ENCODE measurements at regions not wholly inside any gene's neighbourhood (a gene's known extent, or its start where the extent isn't known, plus 50 kb on each side); places are given as distances from the start of the nearest gene placed in this dataset.

DNA sequence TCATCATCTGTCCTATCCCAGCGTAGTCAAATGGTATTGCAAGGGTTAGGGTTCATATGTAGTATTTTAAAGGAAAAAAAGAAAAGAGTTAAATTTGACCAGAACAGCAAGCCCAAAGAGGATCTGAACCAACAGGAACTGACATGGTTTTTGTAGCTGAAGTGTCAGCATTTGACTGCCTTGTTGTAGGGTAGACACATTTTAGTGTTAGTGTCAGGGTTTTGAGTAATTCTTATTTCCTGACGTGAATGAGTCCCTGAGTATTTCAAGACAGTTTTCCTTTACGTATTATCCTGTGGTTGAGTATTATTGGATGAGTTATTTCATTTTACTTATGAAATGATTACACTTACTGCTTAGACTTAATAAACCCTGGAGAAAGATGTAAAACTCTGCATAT lies 173.3 kb upstream of the ZEB2 start:
- no peak overlapping the region for H4K91ac ChIP-seq (ENCODE audit: low read length)

DNA sequence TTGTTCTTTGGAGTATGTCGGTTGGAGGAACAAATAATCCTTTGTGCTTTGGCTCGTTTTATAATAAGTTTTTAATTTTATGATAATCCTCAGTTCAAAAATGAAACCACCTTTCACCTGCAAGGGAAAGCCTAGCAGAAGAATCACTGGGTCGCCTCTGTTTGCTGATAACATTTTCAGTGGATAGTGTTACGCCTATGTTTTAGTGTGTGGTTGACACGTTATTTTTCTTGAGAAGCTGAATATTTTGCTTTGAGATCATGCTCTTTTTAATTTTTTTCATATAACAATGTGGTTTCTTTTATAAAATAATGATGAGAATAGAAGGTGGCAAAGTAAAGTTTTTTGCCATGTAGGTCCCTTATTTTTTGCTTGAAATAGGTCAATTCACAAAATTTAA lies 172.7 kb upstream of the ZEB2 start:
- DNase-seq: no peak
- Histone ChIP-seq H3K23ac (ENCODE audit: low read length in 2 of 2) (no peak overlapping the region), H3K4me1 (ENCODE audit: control insufficient read depth, insufficient read depth, low read depth, low read length) (no peaks in the 10 kb centered on the region), H3K27ac (ENCODE audit: low read length, poor library complexity, severe bottlenecking) (no peak overlapping the region), H3K27me3 (ENCODE audit: control insufficient read depth in 1 of 2, insufficient read depth in 1 of 2, low read length in 2 of 2) (no peaks in the 10 kb centered on the region), H2AFZ (ENCODE audit: low read depth, low read length) (no peak overlapping the region), H3K18ac (ENCODE audit: low read depth in 1 of 2, low read length in 2 of 2) (no peak overlapping the region), H4K8ac (ENCODE audit: low read length) (no peak overlapping the region), H2BK5ac (ENCODE audit: low read depth, low read length, poor library complexity, severe bottlenecking) (no peak overlapping the region), H2BK15ac (ENCODE audit: low read depth, poor library complexity, severe bottlenecking) (no peak overlapping the region), H2BK12ac (ENCODE audit: low read length in 2 of 2) (no peak overlapping the region), H3K79me1 (replicated peaks; ENCODE audit: low read length, poor library complexity, severe bottlenecking) (no peaks in the 10 kb centered on the region), H3K4ac (ENCODE audit: low read depth in 1 of 2, low read length in 2 of 2) (no peak overlapping the region), H3K4me3 (ENCODE audit: insufficient read depth in 1 of 2, low read depth in 1 of 2, low read length in 2 of 2) (no peak overlapping the region), H3K9ac (ENCODE audit: low read length) (no peak overlapping the region), H3K14ac (ENCODE audit: low read length in 2 of 2) (no peak overlapping the region), H4K91ac (ENCODE audit: low read length) (no peak overlapping the region), H3K36me3 (ENCODE audit: control insufficient read depth in 1 of 2, insufficient read depth in 2 of 2, low read depth in 1 of 2, low read length in 2 of 2) (no peaks in the 10 kb centered on the region), H3K4me2 (ENCODE audit: low read length, poor library complexity, severe bottlenecking) (no peak overlapping the region), H2BK120ac (ENCODE audit: low read depth, low read length) (no peak overlapping the region), H3K9me3 (ENCODE audit: control insufficient read depth, low read length) (no peaks in the 10 kb centered on the region), H2AK5ac (ENCODE audit: low read length, severe bottlenecking) (no peak overlapping the region)
- 93% methylated on average over 2 of the region's 5 CpGs for WGBS

More for the DNA sequence above, 173.3 kb upstream of the ZEB2 start:
- Histone ChIP-seq H2BK5ac (ENCODE audit: low read depth, low read length, poor library complexity, severe bottlenecking) (no peak overlapping the region), H4K8ac (ENCODE audit: low read length) (no peak overlapping the region), H3K9me3 (ENCODE audit: control insufficient read depth, low read length) (no peaks in the 10 kb centered on the region), H3K27me3 (ENCODE audit: control insufficient read depth in 1 of 2, insufficient read depth in 1 of 2, low read length in 2 of 2) (no peaks in the 10 kb centered on the region), H3K4me2 (ENCODE audit: low read length, poor library complexity, severe bottlenecking) (no peak overlapping the region), H3K27ac (ENCODE audit: low read length, poor library complexity, severe bottlenecking) (no peak overlapping the region), H3K18ac (ENCODE audit: low read depth in 1 of 2, low read length in 2 of 2) (no peak overlapping the region), H2BK120ac (ENCODE audit: low read depth, low read length) (no peak overlapping the region), H3K36me3 (ENCODE audit: control insufficient read depth in 1 of 2, insufficient read depth in 2 of 2, low read depth in 1 of 2, low read length in 2 of 2) (no peaks in the 10 kb centered on the region), H3K4me1 (ENCODE audit: control insufficient read depth, insufficient read depth, low read depth, low read length) (no peaks in the 10 kb centered on the region), H2AK5ac (ENCODE audit: low read length, severe bottlenecking) (no peak overlapping the region), H2BK15ac (ENCODE audit: low read depth, poor library complexity, severe bottlenecking) (no peak overlapping the region), H2AFZ (ENCODE audit: low read depth, low read length) (no peak overlapping the region), H3K14ac (ENCODE audit: low read length in 2 of 2) (no peak overlapping the region), H3K4ac (ENCODE audit: low read depth in 1 of 2, low read length in 2 of 2) (no peak overlapping the region), H2BK12ac (ENCODE audit: low read length in 2 of 2) (no peak overlapping the region), H3K9ac (ENCODE audit: low read length) (no peak overlapping the region), H3K4me3 (ENCODE audit: insufficient read depth in 1 of 2, low read depth in 1 of 2, low read length in 2 of 2) (no peak overlapping the region), H3K23ac (ENCODE audit: low read length in 2 of 2) (no peak overlapping the region), H3K79me1 (replicated peaks; ENCODE audit: low read length, poor library complexity, severe bottlenecking) (no peaks in the 10 kb centered on the region)
- DNase-seq: no peak
- 77% methylated on average over 2 of the region's 3 CpGs for WGBS

DNA sequence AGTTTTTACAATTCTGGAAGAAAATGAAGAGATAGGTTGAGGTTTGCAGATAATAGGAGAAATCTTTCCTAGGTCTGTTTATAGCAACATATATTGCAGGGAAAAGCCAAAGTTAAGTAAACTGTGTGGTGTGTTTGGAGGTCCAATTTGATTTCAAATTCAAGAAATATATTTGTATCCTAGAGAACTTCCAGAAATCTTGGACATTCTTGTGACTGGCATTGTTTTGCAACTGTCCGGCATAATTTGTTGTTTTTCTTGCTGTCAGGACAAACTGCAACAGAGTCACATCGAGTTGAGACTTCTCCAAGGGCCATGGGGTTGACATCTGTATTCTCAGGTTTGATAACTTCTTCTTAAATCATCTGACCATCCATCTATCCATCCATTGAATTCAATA lies 170.9 kb upstream of the ZEB2 start:
- no peak overlapping the region for H2BK15ac ChIP-seq (ENCODE audit: low read depth, poor library complexity, severe bottlenecking)
- H3K79me1 ChIP-seq (replicated peaks; ENCODE audit: low read length, poor library complexity, severe bottlenecking): no peaks in the 10 kb centered on the region
- no peak overlapping the region for H3K9ac ChIP-seq (ENCODE audit: low read length)
- no peak overlapping the region for H3K4ac ChIP-seq (ENCODE audit: low read depth in 1 of 2, low read length in 2 of 2)
- H4K91ac ChIP-seq (ENCODE audit: low read length): no peak overlapping the region
- H3K14ac ChIP-seq (ENCODE audit: low read length in 2 of 2): no peak overlapping the region
- H3K4me2 ChIP-seq (ENCODE audit: low read length, poor library complexity, severe bottlenecking): no peak overlapping the region
- H3K27me3 ChIP-seq (ENCODE audit: control insufficient read depth in 1 of 2, insufficient read depth in 1 of 2, low read length in 2 of 2): no peaks in the 10 kb centered on the region
- H2AK5ac ChIP-seq (ENCODE audit: low read length, severe bottlenecking): no peak overlapping the region
- H2BK120ac ChIP-seq (ENCODE audit: low read depth, low read length): no peak overlapping the region
- H3K4me3 ChIP-seq (ENCODE audit: insufficient read depth in 1 of 2, low read depth in 1 of 2, low read length in 2 of 2): no peak overlapping the region
- H4K8ac ChIP-seq (ENCODE audit: low read length): no peak overlapping the region
- 96% methylated on average over 2 of the region's 2 CpGs for WGBS
- H3K9me3 ChIP-seq (ENCODE audit: control insufficient read depth, low read length): no peaks in the 10 kb centered on the region
- no peak overlapping the region for H2BK12ac ChIP-seq (ENCODE audit: low read length in 2 of 2)
- no peak for DNase-seq
- no peak overlapping the region for H3K23ac ChIP-seq (ENCODE audit: low read length in 2 of 2)
- no peak overlapping the region for H2BK5ac ChIP-seq (ENCODE audit: low read depth, low read length, poor library complexity, severe bottlenecking)
- H2AFZ ChIP-seq (ENCODE audit: low read depth, low read length): no peak overlapping the region
- no peaks in the 10 kb centered on the region for H3K36me3 ChIP-seq (ENCODE audit: control insufficient read depth in 1 of 2, insufficient read depth in 2 of 2, low read depth in 1 of 2, low read length in 2 of 2)
- no peaks in the 10 kb centered on the region for H3K4me1 ChIP-seq (ENCODE audit: control insufficient read depth, insufficient read depth, low read depth, low read length)
- no peak overlapping the region for H3K18ac ChIP-seq (ENCODE audit: low read depth in 1 of 2, low read length in 2 of 2)
- no peak overlapping the region for H3K27ac ChIP-seq (ENCODE audit: low read length, poor library complexity, severe bottlenecking)

DNA sequence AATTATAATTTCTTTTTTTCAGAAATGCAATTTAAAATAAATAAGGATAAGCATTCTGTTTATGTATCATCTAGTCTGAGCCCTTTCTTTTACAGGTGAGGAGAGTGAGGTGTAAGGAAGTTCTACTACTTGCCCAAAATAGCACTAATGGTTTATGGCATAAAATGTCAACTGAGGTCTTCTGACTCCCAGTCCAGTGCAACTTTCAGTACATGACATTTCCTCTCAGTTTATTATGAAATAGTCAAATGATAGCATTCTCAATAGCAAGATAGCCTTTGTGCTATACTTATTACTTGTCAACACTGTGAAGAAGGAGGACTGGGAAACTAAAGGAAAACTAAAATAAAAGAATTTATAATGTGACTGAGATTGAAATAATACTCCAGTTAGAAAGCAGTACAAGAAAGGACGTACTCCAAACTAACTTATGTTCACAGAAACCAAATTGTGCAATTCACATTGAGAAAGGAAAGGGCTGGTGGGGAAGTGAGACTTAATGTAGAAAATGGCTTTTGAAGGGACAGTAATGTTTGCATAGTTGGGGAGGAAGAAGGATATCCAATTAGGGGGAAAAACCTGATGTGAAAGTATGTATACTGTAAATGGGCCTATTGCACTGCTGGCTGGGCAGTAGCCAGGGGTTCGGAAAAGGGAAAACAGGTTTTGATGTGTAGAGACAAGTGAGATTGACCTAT lies 166.7 kb upstream of the ZEB2 start:
- Histone ChIP-seq H2AK5ac (ENCODE audit: low read length, severe bottlenecking) (no peak overlapping the region), H2BK5ac (ENCODE audit: low read depth, low read length, poor library complexity, severe bottlenecking) (no peak overlapping the region), H4K91ac (ENCODE audit: low read length) (no peak overlapping the region), H3K23ac (ENCODE audit: low read length in 2 of 2) (no peak overlapping the region), H3K9me3 (ENCODE audit: control insufficient read depth, low read length) (no peaks in the 10 kb centered on the region), H3K4ac (ENCODE audit: low read depth in 1 of 2, low read length in 2 of 2) (no peak overlapping the region), H3K27ac (ENCODE audit: low read length, poor library complexity, severe bottlenecking) (no peak overlapping the region), H3K9ac (ENCODE audit: low read length) (no peak overlapping the region), H2BK120ac (ENCODE audit: low read depth, low read length) (no peak overlapping the region), H3K18ac (ENCODE audit: low read depth in 1 of 2, low read length in 2 of 2) (no peak overlapping the region), H3K4me2 (ENCODE audit: low read length, poor library complexity, severe bottlenecking) (no peak overlapping the region), H2BK12ac (ENCODE audit: low read length in 2 of 2) (no peak overlapping the region), H3K79me1 (replicated peaks; ENCODE audit: low read length, poor library complexity, severe bottlenecking) (no peaks in the 10 kb centered on the region), H2BK15ac (ENCODE audit: low read depth, poor library complexity, severe bottlenecking) (no peak overlapping the region), H2AFZ (ENCODE audit: low read depth, low read length) (no peak overlapping the region), H3K36me3 (ENCODE audit: control insufficient read depth in 1 of 2, insufficient read depth in 2 of 2, low read depth in 1 of 2, low read length in 2 of 2) (no peaks in the 10 kb centered on the region), H4K8ac (ENCODE audit: low read length) (no peak overlapping the region), H3K4me1 (ENCODE audit: control insufficient read depth, insufficient read depth, low read depth, low read length) (no peaks in the 10 kb centered on the region), H3K27me3 (ENCODE audit: control insufficient read depth in 1 of 2, insufficient read depth in 1 of 2, low read length in 2 of 2) (no peaks in the 10 kb centered on the region), H3K14ac (ENCODE audit: low read length in 2 of 2) (no peak overlapping the region), H3K4me3 (ENCODE audit: insufficient read depth in 1 of 2, low read depth in 1 of 2, low read length in 2 of 2) (no peak overlapping the region)
- WGBS: 100% methylated on average over 2 of the region's 2 CpGs
- no peak for DNase-seq
